Breast epithelium (tissue), 4 donors: ENCODE measurements at regions not wholly inside any gene's neighbourhood (a gene's known extent, or its start where the extent isn't known, plus 50 kb on each side); places are given as distances from the start of the nearest gene placed in this dataset.
"Not testable (repeated sequence)": the region's sequence is repeated elsewhere in the genome, so short reads cannot be mapped to it uniquely, and the experiment has no call there.

Source experiments
- DNase-seq, 2 donors: peaks; one replicate each; pipeline ENCODE4 v3.0.0-alpha.2; 2019; ENCODE audit warnings: low spot score in 2 of 2
- H3K27ac ChIP-seq, 2 donors: fragments of 200-600 bp; sonication (generic) in 1 of 2; one replicate each; pipeline ENCODE4 v1.5.1; 2016 to 2019; ENCODE audit warnings: mild to moderate bottlenecking in 1 of 2
- H3K27me3 ChIP-seq, 2 donors: fragments of 200-600 bp; sonication (generic) in 1 of 2; one replicate each; pipeline versions ENCODE4 v1.5.1 to v1.6.0; 2017 to 2019; ENCODE audit warnings: control low read depth in 1 of 2, mild to moderate bottlenecking in 1 of 2
- H3K36me3 ChIP-seq: fragments of 200-600 bp; one replicate; pipeline ENCODE4 v1.5.1; 2019
- H3K4me1 ChIP-seq, 2 donors: fragments of 200-600 bp; sonication (generic); one replicate each; pipeline ENCODE4 v1.5.1; 2016 to 2019; ENCODE audit warnings: control low read depth in 1 of 2
- H3K4me3 ChIP-seq, 3 donors: fragments of 200-600 bp; sonication (generic); 1 replicate in 2 of 3; 2 replicates in 1 of 3; pipeline ENCODE4 v1.5.1; 2016 to 2019; ENCODE audit warnings: mild to moderate bottlenecking in 3 of 3, moderate library complexity in 2 of 3
- H3K9me3 ChIP-seq, 2 donors: fragments of 200-600 bp; sonication (generic) in 1 of 2; one replicate each; pipeline ENCODE4 v1.5.1; 2016 to 2019; ENCODE audit warnings: control low read depth in 1 of 2
- CTCF ChIP-seq, 3 donors: fragments of 450-650 bp; IDR thresholded peaks; one replicate each; pipeline ENCODE4 v1.5.1; 2016 to 2017; ENCODE audit warnings: antibody characterized with exemption in 3 of 3, mild to moderate bottlenecking in 3 of 3, moderate library complexity in 3 of 3
- POLR2A ChIP-seq: fragments of 450-650 bp; IDR thresholded peaks from one replicate; pipeline ENCODE4 v1.6.1; 2016; ENCODE audit warnings: antibody characterized with exemption, mild to moderate bottlenecking, moderate library complexity
- POLR2AphosphoS5 ChIP-seq, 3 donors: sonication (generic); formaldehyde crosslinking; IDR thresholded peaks; one replicate each; pipeline ENCODE4 v1.6.1; 2017; ENCODE audit warnings: antibody characterized with exemption in 3 of 3
- intact Hi-C: fragments of 100-400 bp; cut with DNase I; formaldehyde crosslinking; loops from one replicate; pipeline ENCODE4 v1.15.1; 2023; ENCODE audit warnings: low total_unique reads

GRCh38 chr5:60076746-60077145 is 183.2 kb upstream of the PDE4D start:
- no peaks in the 10 kb centered on the region for H3K4me1 ChIP-seq
- DNase-seq: no peak
- H3K27me3 ChIP-seq: no peaks in the 10 kb centered on the region
- H3K36me3 ChIP-seq: no peaks in the 10 kb centered on the region
- H3K4me3 ChIP-seq: no peak overlapping the region
- peaks cover 6 to 12% of the 10 kb centered on the region in 2 donors for H3K9me3 ChIP-seq
- no peak overlapping the region for H3K27ac ChIP-seq
- no peak for TF ChIP-seq CTCF (IDR thresholded peaks at IDR 0.05)
- TF ChIP-seq POLR2AphosphoS5 (IDR thresholded peaks at IDR 0.05): no peak
- TF ChIP-seq POLR2A: no peak
- intact Hi-C loops: no loop called here

- no peaks in the 10 kb centered on the region for H3K36me3 ChIP-seq
- no peaks in the 10 kb centered on the region for H3K27me3 ChIP-seq
- H3K4me3 ChIP-seq: no peak overlapping the region
- DNase-seq: no peak
- no peak overlapping the region for H3K27ac ChIP-seq
- intact Hi-C loops: no loop called here
- peaks cover 0 to 12% of the 10 kb centered on the region in 2 donors for H3K9me3 ChIP-seq
- H3K4me1 ChIP-seq: no peaks in the 10 kb centered on the region
- TF ChIP-seq CTCF (IDR thresholded peaks at IDR 0.05): no peak
- TF ChIP-seq POLR2A: no peak
- no peak for TF ChIP-seq POLR2AphosphoS5 (IDR thresholded peaks at IDR 0.05)
These were observed 173.0 kb upstream of the PDE4D start for GRCh38 chr5:60066502-60066901.

GRCh38 chr5:60060389-60060788 is 166.9 kb upstream of the PDE4D start:
- DNase-seq: no peak
- intact Hi-C loops: no loop called here
- no peaks in the 10 kb centered on the region for H3K36me3 ChIP-seq
- H3K27me3 ChIP-seq: no peaks in the 10 kb centered on the region
- H3K9me3 ChIP-seq: no peaks in the 10 kb centered on the region
- no peak overlapping the region for H3K4me3 ChIP-seq
- TF ChIP-seq CTCF (IDR thresholded peaks at IDR 0.05): no peak
- no peak for TF ChIP-seq POLR2A
- no peak for TF ChIP-seq POLR2AphosphoS5 (IDR thresholded peaks at IDR 0.05)
- H3K4me1 ChIP-seq: no peaks in the 10 kb centered on the region
- H3K27ac ChIP-seq: no peak overlapping the region

GRCh38 chr5:60056191-60056590 is 162.7 kb upstream of the PDE4D start:
- H3K36me3 ChIP-seq: no peaks in the 10 kb centered on the region
- intact Hi-C loops: no loop called here
- no peaks in the 10 kb centered on the region for H3K9me3 ChIP-seq
- no peak for TF ChIP-seq CTCF (IDR thresholded peaks at IDR 0.05)
- no peak for TF ChIP-seq POLR2A
- no peak for TF ChIP-seq POLR2AphosphoS5 (IDR thresholded peaks at IDR 0.05)
- no peak for DNase-seq
- no peak overlapping the region for H3K4me3 ChIP-seq
- H3K27me3 ChIP-seq: no peaks in the 10 kb centered on the region
- H3K27ac ChIP-seq: no peak overlapping the region
- H3K4me1 ChIP-seq: no peaks in the 10 kb centered on the region

- DNase-seq: no peak
- no peak for TF ChIP-seq POLR2A
- TF ChIP-seq POLR2AphosphoS5 (IDR thresholded peaks at IDR 0.05): no peak
- TF ChIP-seq CTCF (IDR thresholded peaks at IDR 0.05): no peak
- H3K36me3 ChIP-seq: no peaks in the 10 kb centered on the region
- no peaks in the 10 kb centered on the region for H3K27me3 ChIP-seq
- no peaks in the 10 kb centered on the region for H3K9me3 ChIP-seq
- no peak overlapping the region for H3K27ac ChIP-seq
- no peak overlapping the region for H3K4me3 ChIP-seq
- H3K4me1 ChIP-seq: no peaks in the 10 kb centered on the region
- intact Hi-C loops: no loop called here
These were observed 161.6 kb upstream of the PDE4D start for GRCh38 chr5:60055168-60055567.

GRCh38 chr5:60041996-60042664 is 148.6 kb upstream of the PDE4D start:
- H3K27ac ChIP-seq, H3K4me3 ChIP-seq, H3K27me3 ChIP-seq, H3K9me3 ChIP-seq, intact Hi-C loops, H3K36me3 ChIP-seq, DNase-seq, H3K4me1 ChIP-seq: not testable (repeated sequence)

- H3K36me3 ChIP-seq, DNase-seq, H3K9me3 ChIP-seq, intact Hi-C loops, H3K4me3 ChIP-seq, H3K27ac ChIP-seq, H3K4me1 ChIP-seq, H3K27me3 ChIP-seq: not testable (repeated sequence)
These were observed 148.0 kb upstream of the PDE4D start for GRCh38 chr5:60041508-60041907.
